K562 (cell line): ENCODE measurements at regions not wholly inside any gene's neighbourhood (a gene's known extent, or its start where the extent isn't known, plus 50 kb on each side); places are given as distances from the start of the nearest gene placed in this dataset.

Source experiments
- ATAC-seq: fragments of 200-7000 bp; cut with Tn5 transposase; 3 replicates; pipeline ENCODE4 v1.9.1; 2020; ENCODE audit warnings: moderate library complexity
- BruUV-seq: library from RNA; stranded (reverse); fragments of 400-500 nt; replicated peaks from 2 replicates; lab custom pipeline; 2021; lab: Mats Ljungman, UMichigan
- CTCF ChIA-PET: fragments of 300-600 bp; formaldehyde crosslinking; extraction: SDS; loops from one replicate; lab custom pipeline; 2021; ENCODE audit warnings: low intra/inter-chr PET ratio; lab: Yijun Ruan, JAX
- POLR2A ChIA-PET: fragments of 300-600, 350-650 bp; sonication (Branson Sonifier 250); formaldehyde crosslinking; extraction: SDS; loops from one replicate; lab custom pipeline; 2021; ENCODE audit warnings: antibody characterized with exemption, inconsistent platforms; lab: Yijun Ruan, JAX
- DNase-seq, 4 experiments: peaks; one replicate each; pipeline versions ENCODE4 v3.0.0 to v3.0.0-alpha.2; 2011 to 2018; ENCODE audit warnings: low spot score in 3 of 4, mixed read lengths in 3 of 4; ENCODE audit errors: extremely low read depth in 1 of 4
- FAIRE-seq: peaks from 2 replicates; lab custom pipeline; 2011; peaks lifted over from hg19 to GRCh38; lab: Jason Lieb, UNC
- H2AFZ ChIP-seq: 2 replicates; pipeline ENCODE4 v1.6.0; 2011; ENCODE audit warnings: low read depth, low read length, control low read depth, inconsistent platforms
- H3K27ac ChIP-seq: fragments of 200-600 bp; 3 replicates; pipeline ENCODE4 v1.8.0; 2011; ENCODE audit warnings: low read depth, mild to moderate bottlenecking, control low read depth, inconsistent platforms, low read length, moderate library complexity, mixed read lengths; ENCODE audit errors: extremely low read depth
- H3K27me3 ChIP-seq, 2 experiments: fragments of 300-600 bp in 1 of 2; 2 replicates in 1 of 2; 3 replicates in 1 of 2; pipeline versions ENCODE4 v1.6.0 to v1.8.0; 2011; ENCODE audit warnings: inconsistent platforms in 2 of 2, low read length in 2 of 2, mild to moderate bottlenecking in 1 of 2, mixed read lengths in 1 of 2, moderate library complexity in 1 of 2; ENCODE audit not compliant: control insufficient read depth in 2 of 2, insufficient read depth in 2 of 2
- H3K36me3 ChIP-seq: fragments of 300-600 bp; 3 replicates; pipeline ENCODE4 v1.8.0; 2011; ENCODE audit warnings: mild to moderate bottlenecking, low read length, inconsistent platforms; ENCODE audit not compliant: control insufficient read depth, insufficient read depth
- H3K4me1 ChIP-seq, 2 experiments: fragments of 200-600 bp in 1 of 2; replicated peaks in 1 of 2; 2 replicates in 1 of 2; 3 replicates in 1 of 2; pipeline versions ENCODE4 v1.5.1 to v1.8.0; 2011; ENCODE audit warnings: inconsistent platforms in 2 of 2, low read length in 2 of 2, mild to moderate bottlenecking in 1 of 2, mixed read lengths in 1 of 2, moderate library complexity in 1 of 2; ENCODE audit not compliant: control insufficient read depth in 2 of 2, insufficient read depth in 2 of 2
- H3K4me2 ChIP-seq: 2 replicates; pipeline ENCODE4 v1.6.1; 2011; ENCODE audit warnings: low read length, control low read depth, inconsistent platforms, mixed read lengths; ENCODE audit not compliant: insufficient read depth
- H3K4me3 ChIP-seq: fragments of 200-600 bp; sonication (generic), shearing (Covaris generic); 2 replicates; pipeline ENCODE4 v1.5.1; 2016; ENCODE audit warnings: control low read depth, inconsistent platforms
- H3K79me2 ChIP-seq: fragments of 200-600 bp; 3 replicates; pipeline ENCODE4 v1.8.0; 2011; ENCODE audit warnings: low read length, inconsistent platforms; ENCODE audit not compliant: control insufficient read depth, insufficient read depth
- H3K9ac ChIP-seq, 2 experiments: 2 replicates each; pipeline versions ENCODE4 v1.6.0 to v1.6.1; 2011; ENCODE audit warnings: low read depth in 2 of 2, low read length in 2 of 2, control low read depth in 1 of 2, inconsistent platforms in 1 of 2, mild to moderate bottlenecking in 1 of 2, mixed read lengths in 1 of 2; ENCODE audit not compliant: insufficient read depth in 1 of 2
- H3K9me1 ChIP-seq: one replicate; pipeline ENCODE4 v1.6.0; 2011; ENCODE audit warnings: inconsistent platforms, mild to moderate bottlenecking, low read length, moderate library complexity; ENCODE audit not compliant: control insufficient read depth, insufficient read depth
- H3K9me3 ChIP-seq: replicated peaks from 2 replicates; pipeline ENCODE4 v1.5.1; 2011; ENCODE audit warnings: low read depth, low read length, inconsistent platforms; ENCODE audit not compliant: control insufficient read depth, insufficient read depth
- H4K20me1 ChIP-seq: replicated peaks from 2 replicates; pipeline ENCODE4 v1.6.1; 2011; ENCODE audit warnings: low read length, inconsistent platforms, mixed read lengths; ENCODE audit not compliant: control insufficient read depth, insufficient read depth
- ARID1B ChIP-seq: fragments of 450-650 bp; IDR thresholded peaks from 2 replicates; pipeline ENCODE4 v1.6.1; 2016; ENCODE audit warnings: antibody characterized with exemption, mild to moderate bottlenecking, inconsistent platforms
- CC2D1A ChIP-seq: fragments of 450-650 bp; IDR thresholded peaks from 2 replicates; pipeline ENCODE4 v1.6.1; 2017; ENCODE audit warnings: mild to moderate bottlenecking
- FOXJ2 ChIP-seq: fragments of 200-800 bp; sonication (Bioruptor generic); IDR thresholded peaks from 2 replicates; pipeline ENCODE4 v1.6.1; 2016; ENCODE audit warnings: missing genetic modification characterization, missing compliant biosample characterization
- MTA3 ChIP-seq: fragments of 450-650 bp; formaldehyde crosslinking; IDR thresholded peaks from 2 replicates; pipeline ENCODE4 v1.6.1; 2017; ENCODE audit warnings: mild to moderate bottlenecking, borderline replicate concordance
- POLR3A ChIP-seq: IDR thresholded peaks from 2 replicates; pipeline ENCODE4 v1.6.1; 2011; ENCODE audit warnings: borderline replicate concordance, mild to moderate bottlenecking, moderate library complexity; ENCODE audit not compliant: insufficient read length, insufficient read depth; ENCODE audit errors: extremely low read depth
- POU5F1 ChIP-seq: fragments of 150-350 bp; IDR thresholded peaks from 2 replicates; pipeline ENCODE4 v1.6.1; 2014; ENCODE audit warnings: borderline replicate concordance, low read length, low read depth, mild to moderate bottlenecking; ENCODE audit not compliant: partially characterized antibody
- RBM39 ChIP-seq: fragments of 200-400 bp; formaldehyde crosslinking; optimal IDR thresholded peaks from 2 replicates; pipeline ENCODE3; 2018; ENCODE audit warnings: low read depth, low read length
- RHOXF2B ChIP-seq: fragments of 250-450 bp; sonication (Bioruptor Pico); conservative IDR thresholded peaks from 2 replicates; pipeline ENCODE4 v1.5.1; 2021
- TRIM28 ChIP-seq: fragments of 450-650 bp; IDR thresholded peaks from 2 replicates; pipeline ENCODE4 v1.6.1; 2017
- XRCC4 ChIP-seq: IDR thresholded peaks from one replicate; pipeline ENCODE4 v1.6.1; 2011; ENCODE audit not compliant: insufficient read depth, insufficient read length; ENCODE audit errors: extremely low read depth
- ZNF232 ChIP-seq: sonication (generic); formaldehyde crosslinking; IDR thresholded peaks from 2 replicates; pipeline ENCODE4 v1.8.0; 2022; ENCODE audit warnings: mild to moderate bottlenecking, missing genetic modification reagents
- ZNF766 ChIP-seq: fragments of 200-800 bp; sonication (Bioruptor generic); conservative IDR thresholded peaks from 2 replicates; pipeline ENCODE4 v1.6.1; 2016; ENCODE audit warnings: missing genetic modification characterization, missing compliant biosample characterization
- WGBS: fragments of 100-300 bp; shearing (Covaris generic); methylation state at CpG from one replicate; pipeline ENCODE4 v1.1.6; 2016; ENCODE audit warnings: low coverage, mixed read lengths; ENCODE audit not compliant: insufficient coverage; ENCODE audit errors: missing lambda C conversion rate; 5-methylcytosine and 5-hydroxymethylcytosine counted together
- in situ Hi-C: fragments of 300-500 bp; cut with MboI; formaldehyde crosslinking; loops from 4 replicates; pipeline ENCODE4 v1.15.0; 2018; ENCODE audit warnings: inconsistent platforms, mixed read lengths
- intact Hi-C: fragments of 100-400 bp; cut with micrococcal nuclease; formaldehyde crosslinking; loops from 2 replicates; pipeline ENCODE4 v1.14.2; 2022
- TF ChIP-seq, protein P1 (sequence below): fragments of 250-450 bp; sonication (Bioruptor Pico); IDR thresholded peaks from 2 replicates; pipeline ENCODE4 v1.8.0; 2021; ENCODE audit warnings: moderate library complexity, mild to moderate bottlenecking, inconsistent platforms
- TF ChIP-seq, protein P2 (sequence below): sonication (generic); formaldehyde crosslinking; IDR thresholded peaks from 2 replicates; pipeline ENCODE4 v1.8.0; 2023; ENCODE audit warnings: missing genetic modification reagents, mild to moderate bottlenecking, borderline replicate concordance

- Histone ChIP-seq H3K27me3 (peaks cover 0 to 3% of the 10 kb centered on the region in 2 experiments; a peak in 1 of 5 replicates), H4K20me1 (no peaks in the 10 kb centered on the region), H3K79me2 (no peaks in the 10 kb centered on the region), H3K9ac (no peak overlapping the region), H3K4me2 (no peak overlapping the region), H3K9me1 (no peaks in the 10 kb centered on the region), H3K4me3 (no peak overlapping the region), H2AFZ (no peak overlapping the region), H3K36me3 (no peaks in the 10 kb centered on the region), H3K9me3 (no peaks in the 10 kb centered on the region), H3K27ac (no peak overlapping the region), H3K4me1 (no peaks in the 10 kb centered on the region)
- DNase-seq = no peak
- intact Hi-C loops = no loop called here
- ChIA-PET CTCF (interaction anchor here (0.5 kb wide), 1 partner anchor 452 kb away, joined by 3 read pairs; no protein-coding TSS in a partner anchor), POLR2A (no interaction called here)
- FAIRE-seq = no peak
- TF ChIP-seq XRCC4 (no peak), FOXJ2 (no peak), POLR3A (no peak), MTA3 (no peak), ZNF766 (CRISPR knock-in tag) (no peak), CC2D1A (no peak), RBM39 (no peak), POU5F1 (no peak), TRIM28 (no peak), RHOXF2B (CRISPR knock-in tag) (no peak), ZNF232 (no peak), ARID1B (no peak)
- TF ChIP-seq, protein P1, sequence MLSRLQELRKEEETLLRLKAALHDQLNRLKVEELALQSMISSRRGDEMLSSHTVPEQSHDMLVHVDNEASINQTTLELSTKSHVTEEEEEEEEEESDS (CRISPR knock-in tag) = no peak
- TF ChIP-seq, protein P2, sequence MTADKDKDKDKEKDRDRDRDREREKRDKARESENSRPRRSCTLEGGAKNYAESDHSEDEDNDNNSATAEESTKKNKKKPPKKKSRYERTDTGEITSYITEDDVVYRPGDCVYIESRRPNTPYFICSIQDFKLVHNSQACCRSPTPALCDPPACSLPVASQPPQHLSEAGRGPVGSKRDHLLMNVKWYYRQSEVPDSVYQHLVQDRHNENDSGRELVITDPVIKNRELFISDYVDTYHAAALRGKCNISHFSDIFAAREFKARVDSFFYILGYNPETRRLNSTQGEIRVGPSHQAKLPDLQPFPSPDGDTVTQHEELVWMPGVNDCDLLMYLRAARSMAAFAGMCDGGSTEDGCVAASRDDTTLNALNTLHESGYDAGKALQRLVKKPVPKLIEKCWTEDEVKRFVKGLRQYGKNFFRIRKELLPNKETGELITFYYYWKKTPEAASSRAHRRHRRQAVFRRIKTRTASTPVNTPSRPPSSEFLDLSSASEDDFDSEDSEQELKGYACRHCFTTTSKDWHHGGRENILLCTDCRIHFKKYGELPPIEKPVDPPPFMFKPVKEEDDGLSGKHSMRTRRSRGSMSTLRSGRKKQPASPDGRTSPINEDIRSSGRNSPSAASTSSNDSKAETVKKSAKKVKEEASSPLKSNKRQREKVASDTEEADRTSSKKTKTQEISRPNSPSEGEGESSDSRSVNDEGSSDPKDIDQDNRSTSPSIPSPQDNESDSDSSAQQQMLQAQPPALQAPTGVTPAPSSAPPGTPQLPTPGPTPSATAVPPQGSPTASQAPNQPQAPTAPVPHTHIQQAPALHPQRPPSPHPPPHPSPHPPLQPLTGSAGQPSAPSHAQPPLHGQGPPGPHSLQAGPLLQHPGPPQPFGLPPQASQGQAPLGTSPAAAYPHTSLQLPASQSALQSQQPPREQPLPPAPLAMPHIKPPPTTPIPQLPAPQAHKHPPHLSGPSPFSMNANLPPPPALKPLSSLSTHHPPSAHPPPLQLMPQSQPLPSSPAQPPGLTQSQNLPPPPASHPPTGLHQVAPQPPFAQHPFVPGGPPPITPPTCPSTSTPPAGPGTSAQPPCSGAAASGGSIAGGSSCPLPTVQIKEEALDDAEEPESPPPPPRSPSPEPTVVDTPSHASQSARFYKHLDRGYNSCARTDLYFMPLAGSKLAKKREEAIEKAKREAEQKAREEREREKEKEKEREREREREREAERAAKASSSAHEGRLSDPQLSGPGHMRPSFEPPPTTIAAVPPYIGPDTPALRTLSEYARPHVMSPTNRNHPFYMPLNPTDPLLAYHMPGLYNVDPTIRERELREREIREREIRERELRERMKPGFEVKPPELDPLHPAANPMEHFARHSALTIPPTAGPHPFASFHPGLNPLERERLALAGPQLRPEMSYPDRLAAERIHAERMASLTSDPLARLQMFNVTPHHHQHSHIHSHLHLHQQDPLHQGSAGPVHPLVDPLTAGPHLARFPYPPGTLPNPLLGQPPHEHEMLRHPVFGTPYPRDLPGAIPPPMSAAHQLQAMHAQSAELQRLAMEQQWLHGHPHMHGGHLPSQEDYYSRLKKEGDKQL (CRISPR knock-in tag) = no peak
- BruUV-seq = no TSS peak
- 6% methylated on average over 1 of the region's 1 CpG for WGBS
- ATAC-seq = no peak
- in situ Hi-C loops = loop anchor here (25.0 kb wide), 1 partner anchor 243 kb away; no protein-coding TSS in a partner anchor
Measured at GRCh38 chr4:81330018-81330417, 115.0 kb upstream of the PRKG2 start.
